ENCODE measurements at regions not wholly inside any gene's neighbourhood (a gene's known extent, or its start where the extent isn't known, plus 50 kb on each side); places are given as distances from the start of the nearest gene placed in this dataset.

GRCh38 chr17:63113167-63113566 lies 147.1 kb downstream of the TANC2 start:
- Histone ChIP-seq H3K9me3 (ENCODE audit: low read length) (no peaks in the 10 kb centered on the region), H3K9me2 (ENCODE audit: insufficient read depth, low read length) (no peaks in the 10 kb centered on the region), H3K4me2 (ENCODE audit: low read length) (no peak overlapping the region), H3K9ac (ENCODE audit: low read length) (no peak overlapping the region), H2AFZ (ENCODE audit: low read depth, low read length) (no peak overlapping the region), H3F3A (ENCODE audit: insufficient read depth, low read length, poor library complexity, severe bottlenecking) (peaks cover 8% of the 10 kb centered on the region), H4K20me1 (ENCODE audit: insufficient read depth) (no peaks in the 10 kb centered on the region), H3K36me3 (ENCODE audit: insufficient read depth, low read length) (no peaks in the 10 kb centered on the region), H3K4me3 (ENCODE audit: low read length) (no peak overlapping the region), H3K27ac (ENCODE audit: low read length) (no peak overlapping the region), H3K27me3 (ENCODE audit: insufficient read depth, low read depth, low read length) (no peaks in the 10 kb centered on the region), H3K79me2 (replicated peaks; ENCODE audit: insufficient read depth, low read length) (peaks cover 43% of the 10 kb centered on the region)
- no peak for TF ChIP-seq POLR2AphosphoS5 (IDR thresholded peaks at IDR 0.05)
- no peak for TF ChIP-seq MXI1 (conservative IDR thresholded peaks at IDR 0.05; ENCODE audit: poor library complexity, severe bottlenecking)
- no peak for TF ChIP-seq RAD21 (conservative IDR thresholded peaks at IDR 0.05)
- TF ChIP-seq, protein P1, sequence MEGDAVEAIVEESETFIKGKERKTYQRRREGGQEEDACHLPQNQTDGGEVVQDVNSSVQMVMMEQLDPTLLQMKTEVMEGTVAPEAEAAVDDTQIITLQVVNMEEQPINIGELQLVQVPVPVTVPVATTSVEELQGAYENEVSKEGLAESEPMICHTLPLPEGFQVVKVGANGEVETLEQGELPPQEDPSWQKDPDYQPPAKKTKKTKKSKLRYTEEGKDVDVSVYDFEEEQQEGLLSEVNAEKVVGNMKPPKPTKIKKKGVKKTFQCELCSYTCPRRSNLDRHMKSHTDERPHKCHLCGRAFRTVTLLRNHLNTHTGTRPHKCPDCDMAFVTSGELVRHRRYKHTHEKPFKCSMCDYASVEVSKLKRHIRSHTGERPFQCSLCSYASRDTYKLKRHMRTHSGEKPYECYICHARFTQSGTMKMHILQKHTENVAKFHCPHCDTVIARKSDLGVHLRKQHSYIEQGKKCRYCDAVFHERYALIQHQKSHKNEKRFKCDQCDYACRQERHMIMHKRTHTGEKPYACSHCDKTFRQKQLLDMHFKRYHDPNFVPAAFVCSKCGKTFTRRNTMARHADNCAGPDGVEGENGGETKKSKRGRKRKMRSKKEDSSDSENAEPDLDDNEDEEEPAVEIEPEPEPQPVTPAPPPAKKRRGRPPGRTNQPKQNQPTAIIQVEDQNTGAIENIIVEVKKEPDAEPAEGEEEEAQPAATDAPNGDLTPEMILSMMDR (IDR thresholded peaks at IDR 0.05; ENCODE audit: poor library complexity, severe bottlenecking), result no peak
- no peak for TF ChIP-seq TAF1 (IDR thresholded peaks at IDR 0.05; ENCODE audit: low read depth)
- no peak for TF ChIP-seq EP300 (conservative IDR thresholded peaks at IDR 0.05; ENCODE audit: poor library complexity, severe bottlenecking)
- TF ChIP-seq SMC3 (conservative IDR thresholded peaks at IDR 0.05; ENCODE audit: poor library complexity), result no peak
- no peak for TF ChIP-seq REST (IDR thresholded peaks at IDR 0.05; ENCODE audit: borderline replicate concordance)
- TF ChIP-seq EZH2 (IDR thresholded peaks at IDR 0.05; ENCODE audit: borderline replicate concordance, insufficient read depth, low read length, poor library complexity, severe bottlenecking), result no peak

DNA sequence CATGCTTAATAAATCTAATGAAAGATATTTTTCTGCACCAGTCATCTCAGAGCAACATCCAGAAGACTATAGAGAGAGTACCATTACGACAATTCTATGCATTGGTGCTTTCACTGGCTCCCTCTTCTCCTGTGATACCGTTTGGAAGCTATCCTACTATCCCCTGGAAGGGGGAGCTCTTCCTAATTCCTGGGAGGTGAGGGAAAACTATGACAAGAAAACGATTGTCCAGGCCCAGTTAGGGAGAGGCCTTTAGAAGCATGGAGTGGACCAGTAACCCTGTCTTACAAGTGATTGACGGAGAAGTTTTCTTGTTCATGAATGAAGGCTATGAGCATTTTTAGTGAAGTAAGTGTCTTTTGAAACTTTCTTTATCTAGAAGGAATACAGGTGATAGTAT lies 150.2 kb downstream of the TANC2 start:
- Histone ChIP-seq H3K36me3 (ENCODE audit: insufficient read depth, low read length) (no peaks in the 10 kb centered on the region), H3K4me3 (ENCODE audit: low read length) (peak overlapping the region; percentile 69), H3K27ac (ENCODE audit: low read length) (peak overlapping the region; percentile 99), H2AFZ (ENCODE audit: low read depth, low read length) (no peak overlapping the region), H3K9ac (ENCODE audit: low read length) (peak overlapping the region; percentile 83), H3K79me2 (replicated peaks; ENCODE audit: insufficient read depth, low read length) (peaks cover 61% of the 10 kb centered on the region), H3K27me3 (ENCODE audit: insufficient read depth, low read depth, low read length) (no peaks in the 10 kb centered on the region), H3F3A (ENCODE audit: insufficient read depth, low read length, poor library complexity, severe bottlenecking) (peaks cover 11% of the 10 kb centered on the region), H4K20me1 (ENCODE audit: insufficient read depth) (no peaks in the 10 kb centered on the region), H3K4me2 (ENCODE audit: low read length) (peak overlapping the region; percentile 77), H3K9me3 (ENCODE audit: low read length) (no peaks in the 10 kb centered on the region), H3K9me2 (ENCODE audit: insufficient read depth, low read length) (no peaks in the 10 kb centered on the region)
- TF ChIP-seq RAD21 (conservative IDR thresholded peaks at IDR 0.05) (no peak), EZH2 (IDR thresholded peaks at IDR 0.05; ENCODE audit: borderline replicate concordance, insufficient read depth, low read length, poor library complexity, severe bottlenecking) (no peak), EP300 (conservative IDR thresholded peaks at IDR 0.05; ENCODE audit: poor library complexity, severe bottlenecking) (no peak), TAF1 (IDR thresholded peaks at IDR 0.05; ENCODE audit: low read depth) (no peak)
- TF ChIP-seq, protein P1 (IDR thresholded peaks at IDR 0.05; ENCODE audit: poor library complexity, severe bottlenecking), result peak; percentile 29
